ENCODE measurements at regions not wholly inside any gene's neighbourhood (a gene's known extent, or its start where the extent isn't known, plus 50 kb on each side); places are given as distances from the start of the nearest gene placed in this dataset.
"Not testable (repeated sequence)": the region's sequence is repeated elsewhere in the genome, so short reads cannot be mapped to it uniquely, and the experiment has no call there.

- DNase-seq, result no peak
These were observed 53.9 kb downstream of the BARX1 start for GRCh38 chr9:93900971-93901861.

- DNase-seq, result no peak
These were observed 54.7 kb downstream of the BARX1 start for GRCh38 chr9:93900436-93900819.

GRCh38 chr9:93899609-93900435 lies 55.3 kb downstream of the BARX1 start:
- DNase-seq, result no peak

GRCh38 chr9:93898502-93899426 lies 56.4 kb downstream of the BARX1 start:
- DNase-seq, result peak; percentile 5

GRCh38 chr9:93898026-93898425 lies 57.1 kb downstream of the BARX1 start:
- DNase-seq, result no peak

GRCh38 chr9:93897075-93897970 lies 57.8 kb downstream of the BARX1 start:
- no peak for DNase-seq

- no peak for DNase-seq
These were observed 58.6 kb downstream of the BARX1 start for GRCh38 chr9:93896496-93897033.

GRCh38 chr9:93896093-93896492 lies 59.1 kb downstream of the BARX1 start:
- DNase-seq, result no peak

- no peak for DNase-seq
These were observed 59.6 kb downstream of the BARX1 start for GRCh38 chr9:93895535-93895934.

GRCh38 chr9:93894691-93895079 lies 60.5 kb downstream of the BARX1 start:
- no peak for DNase-seq

- no peak for DNase-seq
These were observed 61.1 kb downstream of the BARX1 start for GRCh38 chr9:93893899-93894690.

- DNase-seq, result no peak
These were observed 62.0 kb downstream of the BARX1 start for GRCh38 chr9:93893194-93893593.

GRCh38 chr9:93892748-93893147 lies 62.4 kb downstream of the BARX1 start:
- DNase-seq, result no peak

- DNase-seq, result no peak
These were observed 63.4 kb downstream of the BARX1 start for GRCh38 chr9:93891549-93892310.

- no peak for DNase-seq
These were observed 64.1 kb downstream of the BARX1 start for GRCh38 chr9:93891050-93891449.

- DNase-seq, result no peak
These were observed 64.7 kb downstream of the BARX1 start for GRCh38 chr9:93890436-93890935.

GRCh38 chr9:93886911-93887310 lies 68.2 kb downstream of the BARX1 start:
- no peak for DNase-seq

- no peak for DNase-seq
These were observed 70.3 kb downstream of the BARX1 start for GRCh38 chr9:93884808-93885207.

- not testable (repeated sequence) for DNase-seq
These were observed 75.3 kb downstream of the BARX1 start for GRCh38 chr9:93879662-93880407.
